Astrocyte (in vitro differentiated cells and primary cell): ENCODE measurements at regions not wholly inside any gene's neighbourhood (a gene's known extent, or its start where the extent isn't known, plus 50 kb on each side); places are given as distances from the start of the nearest gene placed in this dataset.
"Not testable (repeated sequence)": the region's sequence is repeated elsewhere in the genome, so short reads cannot be mapped to it uniquely, and the experiment has no call there.

Experiments used
- DNase-seq: peaks from one replicate; pipeline ENCODE4 v3.0.0-alpha.2; 2010; ENCODE audit warnings: low read depth
- FAIRE-seq: peaks from 2 replicates; lab custom pipeline; 2011; peaks lifted over from hg19 to GRCh38; lab: Jason Lieb, UNC
- H2AFZ ChIP-seq: 2 replicates; pipeline ENCODE4 v1.6.0; 2012; ENCODE audit warnings: low read depth, low read length, inconsistent platforms
- H3K27ac ChIP-seq: 2 replicates; pipeline ENCODE4 v1.5.1; 2011; ENCODE audit warnings: low read depth, low read length, inconsistent platforms
- H3K27me3 ChIP-seq: 2 replicates; pipeline ENCODE4 v1.6.0; 2011; ENCODE audit warnings: low read length, inconsistent platforms; ENCODE audit not compliant: insufficient read depth
- H3K36me3 ChIP-seq: 2 replicates; pipeline ENCODE4 v1.5.1; 2011; ENCODE audit warnings: low read length, inconsistent platforms; ENCODE audit not compliant: insufficient read depth
- H3K4me1 ChIP-seq: 2 replicates; pipeline ENCODE4 v1.5.1; 2011; ENCODE audit warnings: low read length, inconsistent platforms; ENCODE audit not compliant: insufficient read depth
- H3K4me2 ChIP-seq: 2 replicates; pipeline ENCODE4 v1.6.0; 2012; ENCODE audit warnings: low read length, inconsistent platforms
- H3K4me3 ChIP-seq: 2 replicates; pipeline ENCODE4 v1.5.1; 2011; ENCODE audit warnings: low read depth, mild to moderate bottlenecking, low read length, inconsistent platforms; ENCODE audit not compliant: insufficient read depth
- H3K79me2 ChIP-seq: 2 replicates; pipeline ENCODE4 v1.6.0; 2012; ENCODE audit warnings: mild to moderate bottlenecking, low read length, inconsistent platforms; ENCODE audit not compliant: insufficient read depth
- H3K9ac ChIP-seq: 2 replicates; pipeline ENCODE4 v1.6.0; 2012; ENCODE audit warnings: mild to moderate bottlenecking, low read length, inconsistent platforms
- H3K9me3 ChIP-seq: 2 replicates; pipeline ENCODE4 v1.5.1; 2012; ENCODE audit warnings: low read depth, mild to moderate bottlenecking, low read length, inconsistent platforms; ENCODE audit not compliant: insufficient read depth
- H4K20me1 ChIP-seq: 2 replicates; pipeline ENCODE4 v1.6.0; 2012; ENCODE audit warnings: low read length, inconsistent platforms; ENCODE audit not compliant: insufficient read depth
- H3K27ac Mint-ChIP-seq: one replicate; pipeline ENCODE4 v1.8.0; 2021; ENCODE audit warnings: mild to moderate bottlenecking, mixed read lengths; ENCODE audit not compliant: unreplicated experiment
- H3K27me3 Mint-ChIP-seq: one replicate; pipeline ENCODE4 v1.8.0; 2021; ENCODE audit warnings: low read depth, mixed read lengths; ENCODE audit not compliant: unreplicated experiment
- H3K36me3 Mint-ChIP-seq: one replicate; pipeline ENCODE4 v1.8.0; 2021; ENCODE audit warnings: low read depth, mixed read lengths; ENCODE audit not compliant: unreplicated experiment
- H3K4me1 Mint-ChIP-seq: one replicate; pipeline ENCODE4 v1.8.0; 2021; ENCODE audit warnings: low read depth, mixed read lengths; ENCODE audit not compliant: unreplicated experiment
- H3K4me3 Mint-ChIP-seq: one replicate; pipeline ENCODE4 v1.8.0; 2021; ENCODE audit warnings: mild to moderate bottlenecking, moderate library complexity, mixed read lengths; ENCODE audit not compliant: unreplicated experiment
- H3K9me3 Mint-ChIP-seq: one replicate; pipeline ENCODE4 v1.8.0; 2021; ENCODE audit warnings: mild to moderate bottlenecking, mixed read lengths; ENCODE audit not compliant: unreplicated experiment
- EZH2 ChIP-seq: IDR thresholded peaks from 2 replicates; pipeline ENCODE4 v1.6.1; 2012; ENCODE audit warnings: mild to moderate bottlenecking, low read length, inconsistent platforms; ENCODE audit not compliant: insufficient read depth
- TF ChIP-seq, protein P1 (sequence below): IDR thresholded peaks from 2 replicates; pipeline ENCODE4 v1.5.1; 2011; ENCODE audit warnings: low read depth, mild to moderate bottlenecking, inconsistent platforms, low read length, moderate library complexity; ENCODE audit not compliant: insufficient read depth

DNA sequence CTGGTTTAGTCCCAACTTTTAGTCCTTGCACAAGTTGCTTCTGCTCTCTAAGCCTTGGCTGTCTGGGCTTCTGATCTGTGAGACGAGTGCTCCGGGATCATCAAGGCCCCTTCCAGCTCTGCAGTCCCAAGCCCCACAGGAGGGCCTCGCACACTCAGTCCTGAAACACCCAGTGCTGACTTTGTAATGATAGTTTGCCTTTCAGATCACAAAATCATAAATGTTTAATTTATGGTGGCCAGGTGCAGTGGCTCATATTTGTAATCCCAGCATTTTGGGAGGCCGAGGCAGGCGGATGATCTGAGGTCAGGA is 95.9 kb upstream of the SLC25A48 start:
- peaks cover 5% of the 10 kb centered on the region for H3K9me3 Mint-ChIP-seq
- no peak overlapping the region for H3K27ac Mint-ChIP-seq
- no peak overlapping the region for H3K9ac ChIP-seq
- DNase-seq (no peak), FAIRE-seq (no peak)
- no peaks in the 10 kb centered on the region for H3K36me3 ChIP-seq
- H3K4me1 ChIP-seq = peaks cover 4% of the 10 kb centered on the region
- H2AFZ ChIP-seq = no peak overlapping the region
- H3K79me2 ChIP-seq = no peaks in the 10 kb centered on the region
- H3K9me3 ChIP-seq = no peaks in the 10 kb centered on the region
- no peak overlapping the region for H3K27ac ChIP-seq
- no peak overlapping the region for H3K4me3 ChIP-seq
- H3K27me3 Mint-ChIP-seq = peaks cover 30% of the 10 kb centered on the region
- TF ChIP-seq EZH2 = no peak
- H4K20me1 ChIP-seq = no peaks in the 10 kb centered on the region
- H3K4me1 Mint-ChIP-seq = peaks cover 8% of the 10 kb centered on the region
- H3K4me2 ChIP-seq = no peak overlapping the region
- H3K4me3 Mint-ChIP-seq = no peak overlapping the region
- H3K36me3 Mint-ChIP-seq = peaks cover 2% of the 10 kb centered on the region
- H3K27me3 ChIP-seq = no peaks in the 10 kb centered on the region

DNA sequence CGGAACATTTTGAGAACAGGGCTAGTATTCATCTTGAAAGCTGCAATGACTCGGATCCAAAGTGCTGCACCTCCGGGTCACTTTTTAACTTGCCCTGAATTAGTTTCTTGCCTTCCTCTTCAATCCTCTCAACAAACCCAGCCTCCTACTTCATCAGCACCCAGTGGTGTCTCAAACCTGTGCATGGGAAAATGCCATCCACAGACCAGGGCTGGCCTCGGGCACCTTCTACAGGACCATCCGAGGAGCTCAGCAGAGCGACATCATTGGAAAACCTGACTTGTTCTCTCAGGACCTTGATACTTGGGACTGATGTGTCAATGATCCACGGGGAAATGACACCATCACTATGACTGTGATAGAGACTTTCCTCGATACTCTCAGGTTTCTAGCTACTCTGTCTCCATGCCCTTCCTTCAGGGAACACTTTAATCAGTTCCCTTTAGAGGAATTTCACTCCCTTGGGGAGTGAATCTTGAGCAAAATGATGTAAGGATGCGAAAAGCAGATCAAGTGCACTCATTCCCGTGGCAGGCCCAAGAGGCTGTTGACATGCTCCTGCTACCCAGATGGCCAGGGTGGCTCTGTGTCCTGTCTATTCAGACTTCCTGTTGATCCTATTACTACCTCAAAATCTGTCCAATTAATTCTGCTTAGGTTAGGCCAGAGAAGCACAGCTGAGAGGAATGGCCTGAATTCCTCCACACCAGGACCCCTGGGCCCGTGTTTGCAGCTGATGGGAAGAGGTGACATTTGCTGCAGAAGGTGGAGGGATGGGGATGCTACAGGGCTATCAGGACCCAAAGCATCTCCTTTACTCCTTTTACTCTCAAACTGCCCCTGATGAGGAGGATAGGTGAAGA is 96.5 kb upstream of the SLC25A48 start:
- Mint-ChIP-seq H3K9me3 (peaks cover 4% of the 10 kb centered on the region), H3K4me1 (peaks cover 8% of the 10 kb centered on the region), H3K27ac (no peak overlapping the region), H3K27me3 (peaks cover 30% of the 10 kb centered on the region), H3K4me3 (no peak overlapping the region), H3K36me3 (peaks cover 2% of the 10 kb centered on the region)
- H3K4me1 ChIP-seq = peaks cover 4% of the 10 kb centered on the region
- no peak overlapping the region for H3K27ac ChIP-seq
- H3K27me3 ChIP-seq = no peaks in the 10 kb centered on the region
- H3K9ac ChIP-seq = no peak overlapping the region
- FAIRE-seq = no peak
- no peaks in the 10 kb centered on the region for H3K9me3 ChIP-seq
- no peaks in the 10 kb centered on the region for H3K79me2 ChIP-seq
- H3K36me3 ChIP-seq = no peaks in the 10 kb centered on the region
- no peak for TF ChIP-seq EZH2
- TF ChIP-seq, protein P1, sequence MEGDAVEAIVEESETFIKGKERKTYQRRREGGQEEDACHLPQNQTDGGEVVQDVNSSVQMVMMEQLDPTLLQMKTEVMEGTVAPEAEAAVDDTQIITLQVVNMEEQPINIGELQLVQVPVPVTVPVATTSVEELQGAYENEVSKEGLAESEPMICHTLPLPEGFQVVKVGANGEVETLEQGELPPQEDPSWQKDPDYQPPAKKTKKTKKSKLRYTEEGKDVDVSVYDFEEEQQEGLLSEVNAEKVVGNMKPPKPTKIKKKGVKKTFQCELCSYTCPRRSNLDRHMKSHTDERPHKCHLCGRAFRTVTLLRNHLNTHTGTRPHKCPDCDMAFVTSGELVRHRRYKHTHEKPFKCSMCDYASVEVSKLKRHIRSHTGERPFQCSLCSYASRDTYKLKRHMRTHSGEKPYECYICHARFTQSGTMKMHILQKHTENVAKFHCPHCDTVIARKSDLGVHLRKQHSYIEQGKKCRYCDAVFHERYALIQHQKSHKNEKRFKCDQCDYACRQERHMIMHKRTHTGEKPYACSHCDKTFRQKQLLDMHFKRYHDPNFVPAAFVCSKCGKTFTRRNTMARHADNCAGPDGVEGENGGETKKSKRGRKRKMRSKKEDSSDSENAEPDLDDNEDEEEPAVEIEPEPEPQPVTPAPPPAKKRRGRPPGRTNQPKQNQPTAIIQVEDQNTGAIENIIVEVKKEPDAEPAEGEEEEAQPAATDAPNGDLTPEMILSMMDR = no peak
- H3K4me2 ChIP-seq = no peak overlapping the region
- H4K20me1 ChIP-seq = no peaks in the 10 kb centered on the region
- no peak overlapping the region for H3K4me3 ChIP-seq
- H2AFZ ChIP-seq = no peak overlapping the region
- DNase-seq = no peak

DNA sequence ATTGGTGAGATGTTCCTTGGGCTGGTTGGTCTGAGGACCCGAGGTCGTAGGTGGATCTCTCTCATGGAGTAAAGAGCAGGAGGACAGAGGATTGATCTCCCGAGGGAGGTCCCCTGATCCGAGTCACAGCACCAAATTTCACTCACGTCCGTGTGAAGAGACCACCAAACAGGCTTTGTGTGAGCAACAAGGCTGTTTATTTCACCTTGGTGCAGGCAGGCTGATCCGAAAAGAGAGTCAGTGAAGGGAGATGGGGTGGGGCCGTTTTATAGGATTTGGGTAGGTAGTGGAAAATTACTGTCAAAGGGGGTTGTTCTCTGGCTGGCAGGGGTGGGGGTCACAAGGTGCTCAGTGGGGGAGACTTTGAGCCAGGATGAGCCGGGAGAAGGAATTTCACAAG is 97.5 kb upstream of the SLC25A48 start:
- not testable (repeated sequence) for H3K9me3 Mint-ChIP-seq, FAIRE-seq, H3K36me3 ChIP-seq, H3K27me3 ChIP-seq, H3K36me3 Mint-ChIP-seq, H3K4me1 ChIP-seq, H3K4me1 Mint-ChIP-seq, H4K20me1 ChIP-seq, H3K79me2 ChIP-seq, H3K4me3 ChIP-seq, DNase-seq, H3K27ac Mint-ChIP-seq, H3K9me3 ChIP-seq, H3K4me2 ChIP-seq, H3K9ac ChIP-seq, H3K27ac ChIP-seq, H3K4me3 Mint-ChIP-seq, H2AFZ ChIP-seq
- H3K27me3 Mint-ChIP-seq = peaks cover 30% of the 10 kb centered on the region
